Smooth muscle cell (in vitro differentiated cells): ENCODE measurements at regions not wholly inside any gene's neighbourhood (a gene's known extent, or its start where the extent isn't known, plus 50 kb on each side); places are given as distances from the start of the nearest gene placed in this dataset.

Source experiments
- DNase-seq: peaks from one replicate; lab custom pipeline; 2025; ENCODE audit not compliant: unreplicated experiment; lab: John Stamatoyannopoulos, UW
- H2AFZ ChIP-seq: fragments of 200-600 bp; sonication (generic); 2 replicates; pipeline ENCODE4 v1.6.0; 2016; ENCODE audit warnings: antibody characterized with exemption, low read depth, mild to moderate bottlenecking
- H3F3A ChIP-seq: fragments of 200-600 bp; sonication (generic); 2 replicates; pipeline ENCODE4 v1.6.0; 2017; ENCODE audit warnings: antibody characterized with exemption, low read depth
- H3K27ac ChIP-seq: fragments of 200-600 bp; sonication (generic); 2 replicates; pipeline ENCODE4 v1.5.1; 2016; ENCODE audit warnings: low read depth, mild to moderate bottlenecking
- H3K27me3 ChIP-seq: fragments of 200-600 bp; sonication (generic); 2 replicates; pipeline ENCODE4 v1.6.1; 2016; ENCODE audit warnings: low read depth, mild to moderate bottlenecking
- H3K36me3 ChIP-seq: fragments of 200-600 bp; sonication (generic); 2 replicates; pipeline ENCODE4 v1.5.1; 2016; ENCODE audit warnings: low read depth
- H3K4me1 ChIP-seq: fragments of 200-600 bp; sonication (generic); 2 replicates; pipeline ENCODE4 v1.5.1; 2016; ENCODE audit warnings: low read depth
- H3K4me2 ChIP-seq: fragments of 200-600 bp; sonication (generic); 2 replicates; pipeline ENCODE4 v1.6.0; 2016; ENCODE audit warnings: mild to moderate bottlenecking
- H3K4me3 ChIP-seq: fragments of 200-600 bp; sonication (generic); 2 replicates; pipeline ENCODE4 v1.5.1; 2016; ENCODE audit warnings: mild to moderate bottlenecking
- H3K79me2 ChIP-seq: fragments of 200-600 bp; sonication (generic); 2 replicates; pipeline ENCODE4 v1.6.0; 2016; ENCODE audit warnings: low read depth, mild to moderate bottlenecking
- H3K9ac ChIP-seq: fragments of 200-600 bp; sonication (generic); 2 replicates; pipeline ENCODE4 v1.6.0; 2016; ENCODE audit warnings: low read depth
- H3K9me3 ChIP-seq: fragments of 200-600 bp; sonication (generic); replicated peaks from 2 replicates; pipeline ENCODE4 v1.5.1; 2016; ENCODE audit warnings: low read depth
- H4K20me1 ChIP-seq: fragments of 200-600 bp; sonication (generic); 2 replicates; pipeline ENCODE4 v1.6.0; 2016; ENCODE audit warnings: low read depth
- WGBS: methylation state at CpG from one replicate; pipeline ENCODE4 v1.1.7; 2016; ENCODE audit warnings: low lambda C conversion rate; 5-methylcytosine and 5-hydroxymethylcytosine counted together
- TF ChIP-seq, protein P1 (sequence below): fragments of 200-600 bp; sonication (generic); IDR thresholded peaks from 2 replicates; pipeline ENCODE4 v1.5.1; 2017; ENCODE audit warnings: borderline replicate concordance, mild to moderate bottlenecking, antibody characterized with exemption; ENCODE audit not compliant: insufficient read depth, poor library complexity, severe bottlenecking

DNA sequence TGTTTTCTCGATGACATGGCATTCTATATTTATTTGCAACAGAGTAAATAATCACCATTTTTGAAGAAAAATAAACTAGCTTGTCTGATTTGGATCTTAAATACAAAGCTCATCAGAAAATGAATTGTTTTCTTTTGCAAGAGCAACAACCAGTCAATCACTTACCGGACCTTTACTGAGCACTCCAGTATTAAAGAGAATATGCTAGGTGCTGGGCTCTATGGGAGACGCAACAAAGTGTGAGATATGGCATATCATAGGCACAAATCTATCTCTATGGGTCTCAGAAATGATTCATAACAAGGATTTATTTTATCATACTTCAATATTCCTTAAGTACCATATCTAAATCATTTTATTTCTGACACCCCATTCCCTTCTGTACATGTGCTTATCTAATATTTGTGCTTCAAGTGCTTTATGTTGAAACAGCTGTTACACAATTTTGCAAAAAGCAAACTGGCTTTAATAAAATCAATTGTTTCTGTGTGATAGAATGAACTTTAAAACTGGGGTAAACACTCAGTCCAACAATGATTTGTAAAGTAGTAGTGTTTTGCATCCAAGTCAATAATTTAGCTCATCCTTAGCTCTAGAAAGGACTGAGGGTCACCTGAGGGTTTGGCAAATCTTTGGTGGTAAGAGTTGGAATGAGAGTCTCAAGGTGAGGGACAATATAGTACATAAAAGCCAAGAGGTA, 88.4 kb upstream of the SPANXB1 start:
- H4K20me1 ChIP-seq: no peaks in the 10 kb centered on the region
- H3K79me2 ChIP-seq: no peaks in the 10 kb centered on the region
- no peaks in the 10 kb centered on the region for H3K36me3 ChIP-seq
- 77% methylated on average over 3 of the region's 3 CpGs for WGBS
- H3K9me3 ChIP-seq: no peaks in the 10 kb centered on the region
- no peak overlapping the region for H3K4me2 ChIP-seq
- no peak for DNase-seq
- TF ChIP-seq, protein P1, sequence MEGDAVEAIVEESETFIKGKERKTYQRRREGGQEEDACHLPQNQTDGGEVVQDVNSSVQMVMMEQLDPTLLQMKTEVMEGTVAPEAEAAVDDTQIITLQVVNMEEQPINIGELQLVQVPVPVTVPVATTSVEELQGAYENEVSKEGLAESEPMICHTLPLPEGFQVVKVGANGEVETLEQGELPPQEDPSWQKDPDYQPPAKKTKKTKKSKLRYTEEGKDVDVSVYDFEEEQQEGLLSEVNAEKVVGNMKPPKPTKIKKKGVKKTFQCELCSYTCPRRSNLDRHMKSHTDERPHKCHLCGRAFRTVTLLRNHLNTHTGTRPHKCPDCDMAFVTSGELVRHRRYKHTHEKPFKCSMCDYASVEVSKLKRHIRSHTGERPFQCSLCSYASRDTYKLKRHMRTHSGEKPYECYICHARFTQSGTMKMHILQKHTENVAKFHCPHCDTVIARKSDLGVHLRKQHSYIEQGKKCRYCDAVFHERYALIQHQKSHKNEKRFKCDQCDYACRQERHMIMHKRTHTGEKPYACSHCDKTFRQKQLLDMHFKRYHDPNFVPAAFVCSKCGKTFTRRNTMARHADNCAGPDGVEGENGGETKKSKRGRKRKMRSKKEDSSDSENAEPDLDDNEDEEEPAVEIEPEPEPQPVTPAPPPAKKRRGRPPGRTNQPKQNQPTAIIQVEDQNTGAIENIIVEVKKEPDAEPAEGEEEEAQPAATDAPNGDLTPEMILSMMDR: no peak
- H2AFZ ChIP-seq: no peak overlapping the region
- no peaks in the 10 kb centered on the region for H3K4me1 ChIP-seq
- H3F3A ChIP-seq: no peaks in the 10 kb centered on the region
- no peak overlapping the region for H3K9ac ChIP-seq
- H3K4me3 ChIP-seq: no peak overlapping the region
- H3K27ac ChIP-seq: no peak overlapping the region
- H3K27me3 ChIP-seq: no peaks in the 10 kb centered on the region

DNA sequence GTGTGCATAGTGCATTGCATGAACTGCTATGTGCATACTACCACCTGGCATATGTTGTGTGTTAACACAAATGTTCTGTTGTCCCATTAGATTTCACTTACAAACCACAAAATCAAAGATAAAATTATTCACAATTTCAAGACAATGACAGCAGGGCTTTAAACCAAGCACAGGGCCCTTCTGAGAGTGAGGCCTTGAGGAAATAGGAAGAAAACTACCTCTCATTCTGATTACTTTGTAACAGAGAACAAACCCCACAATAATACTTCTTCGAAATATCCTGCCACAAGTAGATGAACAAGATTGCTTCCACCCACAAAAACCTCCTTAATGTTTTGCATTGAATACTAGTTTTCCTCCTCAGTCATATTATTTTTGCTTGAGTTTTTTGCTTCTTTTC, 85.5 kb upstream of the SPANXB1 start:
- H3K9me3 ChIP-seq: no peaks in the 10 kb centered on the region
- TF ChIP-seq, protein P1: no peak
- no peaks in the 10 kb centered on the region for H4K20me1 ChIP-seq
- no peak overlapping the region for H3K4me3 ChIP-seq
- H3F3A ChIP-seq: no peaks in the 10 kb centered on the region
- H3K4me1 ChIP-seq: no peaks in the 10 kb centered on the region
- no peaks in the 10 kb centered on the region for H3K36me3 ChIP-seq
- H3K27ac ChIP-seq: no peak overlapping the region
- WGBS: 82% methylated on average over 1 of the region's 1 CpG
- no peak overlapping the region for H3K9ac ChIP-seq
- H2AFZ ChIP-seq: no peak overlapping the region
- H3K4me2 ChIP-seq: no peak overlapping the region
- no peaks in the 10 kb centered on the region for H3K79me2 ChIP-seq
- no peaks in the 10 kb centered on the region for H3K27me3 ChIP-seq
- DNase-seq: no peak

DNA sequence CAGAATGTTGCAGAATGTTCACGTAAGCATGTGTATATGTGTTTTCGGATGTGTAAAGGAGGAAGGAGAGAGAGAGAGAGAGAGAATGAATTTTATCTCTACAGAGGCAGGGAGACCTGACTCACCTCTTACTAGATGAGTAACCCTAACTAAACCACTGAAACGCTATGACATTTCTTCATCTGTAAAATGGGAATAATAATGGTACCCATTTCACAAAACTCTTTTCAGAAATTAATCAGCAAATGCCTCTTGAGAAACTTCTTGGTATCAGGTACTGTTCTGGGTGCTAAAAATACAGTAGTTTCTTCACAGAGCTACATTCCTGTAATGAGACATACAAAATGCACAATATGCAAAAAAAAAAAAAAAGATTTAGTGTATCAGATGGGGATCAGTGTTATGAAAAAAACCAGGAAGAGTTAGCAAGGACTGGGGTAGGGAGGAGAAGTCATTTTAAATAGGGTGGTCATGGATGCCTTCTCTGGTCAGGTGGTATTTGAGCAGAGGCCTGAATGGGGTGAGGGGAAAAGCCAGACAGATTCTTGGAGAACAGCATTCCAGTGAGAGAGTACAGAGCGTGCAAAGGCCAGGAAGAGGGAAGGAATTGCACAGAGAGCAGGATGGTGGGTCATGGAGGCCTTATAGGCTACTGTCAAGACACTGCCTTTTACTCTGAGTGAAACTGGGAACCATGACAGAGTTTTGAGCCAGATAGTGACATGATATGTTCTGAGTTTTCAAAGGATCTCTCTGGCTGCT, 84.9 kb upstream of the SPANXB1 start:
- no peaks in the 10 kb centered on the region for H3K4me1 ChIP-seq
- H3K79me2 ChIP-seq: no peaks in the 10 kb centered on the region
- H3K27me3 ChIP-seq: no peaks in the 10 kb centered on the region
- H3F3A ChIP-seq: no peaks in the 10 kb centered on the region
- H3K9me3 ChIP-seq: no peaks in the 10 kb centered on the region
- H3K27ac ChIP-seq: no peak overlapping the region
- H3K9ac ChIP-seq: no peak overlapping the region
- no peaks in the 10 kb centered on the region for H3K36me3 ChIP-seq
- no peak overlapping the region for H2AFZ ChIP-seq
- H3K4me2 ChIP-seq: no peak overlapping the region
- H3K4me3 ChIP-seq: no peak overlapping the region
- H4K20me1 ChIP-seq: no peaks in the 10 kb centered on the region
- no peak for DNase-seq
- TF ChIP-seq, protein P1: no peak
- WGBS: 70% methylated on average over 4 of the region's 4 CpGs
